Tibial artery (tissue), 4 donors: ENCODE measurements at regions not wholly inside any gene's neighbourhood (a gene's known extent, or its start where the extent isn't known, plus 50 kb on each side); places are given as distances from the start of the nearest gene placed in this dataset.

Experiments used
- DNase-seq, 2 donors: peaks; one replicate each; pipeline ENCODE4 v3.0.0-alpha.2; 2019
- H3K27ac ChIP-seq, 2 donors: fragments of 200-600 bp; sonication (generic) in 1 of 2; 1 replicate in 1 of 2; 2 replicates in 1 of 2; pipeline ENCODE4 v1.5.1; 2018 to 2019; ENCODE audit warnings: mild to moderate bottlenecking in 1 of 2
- H3K27me3 ChIP-seq, 2 donors: fragments of 200-600 bp; sonication (generic) in 1 of 2; one replicate each; pipeline versions ENCODE4 v1.5.1 to v1.6.0; 2016 to 2019
- H3K36me3 ChIP-seq, 3 donors: fragments of 200-600 bp; sonication (generic) in 2 of 3; one replicate each; pipeline ENCODE4 v1.5.1; 2016 to 2019; ENCODE audit warnings: mild to moderate bottlenecking in 2 of 3
- H3K4me1 ChIP-seq, 4 donors: fragments of 200-600 bp; sonication (generic) in 2 of 4; 1 replicate in 3 of 4; 2 replicates in 1 of 4; pipeline ENCODE4 v1.5.1; 2016 to 2019
- H3K4me3 ChIP-seq, 2 donors: fragments of 200-600 bp; sonication (generic) in 1 of 2; 1 replicate in 1 of 2; 2 replicates in 1 of 2; pipeline ENCODE4 v1.5.1; 2018 to 2019; ENCODE audit warnings: mild to moderate bottlenecking in 2 of 2
- H3K9me3 ChIP-seq, 3 donors: fragments of 200-600 bp; sonication (generic) in 1 of 3; one replicate each; pipeline ENCODE4 v1.5.1; 2016 to 2019
- intact Hi-C: fragments of 100-400 bp; cut with DNase I; formaldehyde crosslinking; loops from one replicate; pipeline ENCODE4 v1.15.0; 2023; ENCODE audit warnings: low total_unique reads
- TF ChIP-seq, protein P1 (sequence below), 2 experiments: fragments of 200-600 bp in 1 of 2; fragments of 450-650 bp in 1 of 2; IDR thresholded peaks; one replicate each; pipeline ENCODE4 v1.5.1; 2017 to 2019; ENCODE audit warnings: antibody characterized with exemption in 2 of 2, mild to moderate bottlenecking in 1 of 2, moderate library complexity in 1 of 2

DNA sequence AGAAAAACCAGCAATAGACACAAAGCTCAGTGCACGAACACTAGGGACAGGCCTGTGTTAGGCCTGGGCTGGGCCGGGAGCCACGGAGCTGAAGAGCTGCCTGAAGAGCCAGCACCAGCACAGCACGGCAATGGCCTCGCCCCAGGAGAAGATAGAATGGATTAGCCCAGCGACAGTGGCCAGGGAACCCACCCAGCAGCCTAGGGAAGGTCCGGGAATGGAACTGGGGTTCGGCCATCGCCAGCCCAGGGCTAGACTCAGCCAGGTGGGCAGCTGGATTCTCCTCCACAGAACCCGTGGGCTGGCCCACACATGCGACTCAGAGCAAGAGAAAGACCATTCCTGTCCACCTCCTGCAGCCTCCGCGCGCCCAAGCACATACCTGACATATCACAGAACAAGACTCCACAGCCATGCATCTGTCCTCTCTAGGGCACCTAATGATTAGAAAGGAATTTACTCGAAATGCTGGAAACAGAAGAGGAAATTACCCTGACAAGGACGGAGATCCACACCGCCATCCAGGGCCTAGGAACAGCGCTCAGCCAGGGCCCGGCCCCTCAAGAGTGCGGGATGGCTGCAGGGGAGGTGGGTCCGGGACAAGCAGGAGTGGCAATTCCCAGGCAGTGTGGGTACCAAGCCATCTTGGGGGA lies 82.8 kb downstream of the TMEM18 start:
- no peak overlapping the region for H3K27ac ChIP-seq
- H3K9me3 ChIP-seq, result no peaks in the 10 kb centered on the region
- H3K36me3 ChIP-seq, result no peaks in the 10 kb centered on the region
- H3K4me3 ChIP-seq, result no peak overlapping the region
- DNase-seq, result no peak
- H3K27me3 ChIP-seq, result peaks cover 0 to 6% of the 10 kb centered on the region in 2 donors
- intact Hi-C loops, result no loop called here
- H3K4me1 ChIP-seq, result no peaks in the 10 kb centered on the region
- TF ChIP-seq, protein P1, sequence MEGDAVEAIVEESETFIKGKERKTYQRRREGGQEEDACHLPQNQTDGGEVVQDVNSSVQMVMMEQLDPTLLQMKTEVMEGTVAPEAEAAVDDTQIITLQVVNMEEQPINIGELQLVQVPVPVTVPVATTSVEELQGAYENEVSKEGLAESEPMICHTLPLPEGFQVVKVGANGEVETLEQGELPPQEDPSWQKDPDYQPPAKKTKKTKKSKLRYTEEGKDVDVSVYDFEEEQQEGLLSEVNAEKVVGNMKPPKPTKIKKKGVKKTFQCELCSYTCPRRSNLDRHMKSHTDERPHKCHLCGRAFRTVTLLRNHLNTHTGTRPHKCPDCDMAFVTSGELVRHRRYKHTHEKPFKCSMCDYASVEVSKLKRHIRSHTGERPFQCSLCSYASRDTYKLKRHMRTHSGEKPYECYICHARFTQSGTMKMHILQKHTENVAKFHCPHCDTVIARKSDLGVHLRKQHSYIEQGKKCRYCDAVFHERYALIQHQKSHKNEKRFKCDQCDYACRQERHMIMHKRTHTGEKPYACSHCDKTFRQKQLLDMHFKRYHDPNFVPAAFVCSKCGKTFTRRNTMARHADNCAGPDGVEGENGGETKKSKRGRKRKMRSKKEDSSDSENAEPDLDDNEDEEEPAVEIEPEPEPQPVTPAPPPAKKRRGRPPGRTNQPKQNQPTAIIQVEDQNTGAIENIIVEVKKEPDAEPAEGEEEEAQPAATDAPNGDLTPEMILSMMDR (IDR thresholded peaks at IDR 0.05), result no peak

DNA sequence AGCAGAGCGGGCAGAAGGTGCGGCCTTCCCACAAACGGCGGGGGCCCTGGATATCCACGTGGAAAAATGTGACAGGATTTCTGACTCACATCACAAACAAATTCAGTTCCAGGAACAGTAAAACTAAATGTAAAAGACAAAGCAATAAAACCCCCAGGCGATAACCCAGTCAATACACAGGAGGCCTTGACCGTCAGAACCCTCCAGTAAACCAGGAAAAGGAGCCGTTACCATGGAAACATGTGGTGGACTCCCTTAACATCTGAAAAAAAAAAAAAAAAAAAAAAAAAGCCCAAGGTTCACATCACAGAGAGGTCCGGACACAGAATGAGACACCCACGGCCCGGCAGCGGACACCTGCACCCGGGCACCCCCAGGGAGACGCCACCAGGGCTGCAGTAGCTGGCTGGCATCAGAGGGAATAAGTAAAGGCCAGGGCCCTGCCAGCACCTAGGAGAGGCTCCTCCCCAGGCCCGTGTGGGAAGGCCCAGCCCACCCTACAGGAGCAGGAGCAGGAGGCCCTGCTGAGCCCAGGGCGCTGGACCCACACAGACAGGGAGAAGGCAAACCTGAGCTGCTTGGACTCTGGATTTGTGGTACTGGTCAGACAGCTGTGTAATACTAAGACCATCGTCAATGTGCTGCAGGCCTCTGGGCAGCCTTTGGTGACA lies 83.7 kb downstream of the TMEM18 start:
- H3K4me1 ChIP-seq, result no peaks in the 10 kb centered on the region
- intact Hi-C loops, result no loop called here
- H3K27me3 ChIP-seq, result peaks cover 0 to 8% of the 10 kb centered on the region in 2 donors
- no peak overlapping the region for H3K4me3 ChIP-seq
- no peaks in the 10 kb centered on the region for H3K9me3 ChIP-seq
- H3K27ac ChIP-seq, result no peak overlapping the region
- no peak for DNase-seq
- TF ChIP-seq, protein P1 (IDR thresholded peaks at IDR 0.05), result no peak
- H3K36me3 ChIP-seq, result no peaks in the 10 kb centered on the region

DNA sequence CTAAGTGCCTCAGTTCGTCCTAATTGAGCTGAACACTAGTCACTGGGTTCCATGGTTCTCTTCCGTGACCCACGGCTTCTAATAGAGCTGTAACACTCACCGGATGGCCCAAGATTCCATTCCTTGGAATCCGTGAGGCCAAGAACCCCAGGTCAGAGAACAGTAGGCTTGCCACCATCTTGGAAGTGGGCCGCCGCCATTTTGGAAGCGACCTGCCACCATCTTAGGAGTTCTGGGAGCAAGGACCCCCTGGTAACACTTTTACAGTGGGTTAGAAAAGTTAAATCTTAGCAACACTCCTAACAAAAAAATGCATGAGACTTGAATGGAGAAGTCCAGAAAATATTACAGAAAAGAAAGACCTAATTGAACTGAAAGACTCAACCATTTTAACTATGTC lies 84.5 kb downstream of the TMEM18 start:
- Histone ChIP-seq H3K4me3 (no peak overlapping the region), H3K4me1 (no peaks in the 10 kb centered on the region), H3K9me3 (no peaks in the 10 kb centered on the region), H3K36me3 (no peaks in the 10 kb centered on the region), H3K27me3 (peaks cover 0 to 11% of the 10 kb centered on the region in 2 donors), H3K27ac (no peak overlapping the region)
- TF ChIP-seq, protein P1 (IDR thresholded peaks at IDR 0.05), result no peak
- DNase-seq, result no peak
- intact Hi-C loops, result no loop called here

DNA sequence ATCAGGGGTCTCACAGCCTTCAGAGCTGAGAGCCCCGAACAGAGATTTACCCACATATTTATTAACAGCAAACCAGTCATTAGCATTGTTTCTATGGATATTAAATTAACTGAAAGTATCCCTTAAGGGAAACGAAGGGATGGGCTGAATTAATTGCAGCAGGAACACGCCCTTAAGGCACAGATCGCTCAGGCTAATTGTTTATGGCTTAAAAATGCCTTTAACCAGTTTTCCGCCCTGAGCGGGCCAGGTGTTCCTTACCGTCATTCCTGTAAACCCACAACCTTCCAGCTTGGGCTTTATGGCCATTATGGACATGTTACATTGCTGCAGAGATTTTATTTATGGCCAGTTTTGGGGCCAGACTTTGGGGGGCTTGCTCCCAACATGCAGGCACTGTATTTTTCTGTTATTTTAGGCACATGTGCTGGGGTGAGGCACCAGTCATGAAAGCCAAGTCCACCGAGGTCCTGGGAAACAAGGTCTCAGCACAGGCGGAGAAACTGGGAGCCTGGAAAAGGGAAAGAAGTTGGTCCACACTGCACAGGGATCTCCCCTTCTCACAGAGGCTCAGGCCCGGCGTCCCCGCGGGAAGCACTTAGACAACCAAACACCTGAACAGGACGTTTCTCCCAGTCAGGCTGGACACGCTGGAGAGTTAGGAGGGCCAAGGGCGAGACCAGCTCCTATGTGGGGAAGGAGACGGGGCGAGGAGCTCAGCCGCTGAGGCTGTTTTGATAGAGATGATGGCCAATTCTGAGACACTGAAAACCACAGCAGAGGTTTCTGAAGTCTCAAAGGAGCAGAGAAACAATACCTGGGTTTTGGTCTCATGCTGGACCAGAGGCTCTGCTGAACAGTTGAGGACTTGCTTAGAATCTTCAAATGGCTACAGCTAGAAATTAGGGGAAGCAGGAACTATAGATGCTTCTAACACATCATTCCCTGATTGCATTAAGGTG lies 86.7 kb downstream of the TMEM18 start:
- Histone ChIP-seq H3K27ac (no peak overlapping the region), H3K27me3 (peaks cover 0 to 14% of the 10 kb centered on the region in 2 donors), H3K4me1 (no peaks in the 10 kb centered on the region), H3K36me3 (no peaks in the 10 kb centered on the region), H3K9me3 (no peaks in the 10 kb centered on the region), H3K4me3 (no peak overlapping the region)
- intact Hi-C loops, result no loop called here
- DNase-seq, result no peak
- TF ChIP-seq, protein P1 (IDR thresholded peaks at IDR 0.05), result no peak

DNA sequence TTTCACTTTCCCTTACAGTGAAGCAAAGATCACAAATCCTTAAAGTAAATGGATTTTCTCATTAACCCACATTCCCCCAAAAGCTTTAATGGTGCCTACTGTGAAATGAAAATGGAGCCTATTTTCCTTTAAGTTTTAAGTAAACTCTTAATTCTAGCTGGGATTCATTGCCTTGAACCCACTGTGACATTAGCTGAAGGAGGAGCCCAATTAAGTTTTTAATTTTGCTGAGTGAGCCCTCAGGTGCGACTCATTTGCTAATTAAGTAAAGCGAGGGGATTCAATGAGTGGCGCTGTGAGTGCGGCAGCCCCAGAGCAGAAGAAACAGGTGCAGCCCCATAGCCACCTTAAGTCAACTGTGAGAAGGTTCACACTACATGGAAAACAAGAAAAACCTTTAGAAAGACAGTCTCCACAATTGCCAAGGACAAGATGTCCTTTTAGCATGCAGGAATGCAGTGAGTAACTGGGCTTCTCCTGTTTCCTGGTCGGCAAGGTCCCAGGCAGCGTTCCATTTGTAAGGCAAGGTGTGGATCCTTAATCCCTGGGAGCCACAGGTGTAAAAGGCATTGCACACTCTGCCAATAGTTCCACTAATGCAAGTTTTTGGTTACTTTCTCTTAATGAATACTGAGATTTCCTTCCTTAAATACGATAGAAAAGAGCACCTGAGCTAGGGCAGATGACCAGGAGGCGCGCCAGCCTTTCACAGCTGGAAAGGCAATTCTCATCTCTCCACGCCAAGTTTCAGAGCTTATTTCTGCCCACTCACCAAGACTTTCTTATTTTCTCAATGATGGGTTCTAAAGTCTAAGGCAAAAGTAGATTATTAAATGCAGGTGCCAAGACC lies 87.7 kb downstream of the TMEM18 start:
- DNase-seq, result no peak
- Histone ChIP-seq H3K9me3 (no peaks in the 10 kb centered on the region), H3K36me3 (no peaks in the 10 kb centered on the region), H3K4me3 (no peak overlapping the region), H3K27ac (no peak overlapping the region), H3K4me1 (no peaks in the 10 kb centered on the region), H3K27me3 (peaks cover 0 to 14% of the 10 kb centered on the region in 2 donors)
- TF ChIP-seq, protein P1 (IDR thresholded peaks at IDR 0.05), result no peak
- intact Hi-C loops, result no loop called here
